Psoas muscle (tissue), 7 donors: ENCODE measurements at regions not wholly inside any gene's neighbourhood (a gene's known extent, or its start where the extent isn't known, plus 50 kb on each side); places are given as distances from the start of the nearest gene placed in this dataset.

ENCODE experiments used
- ATAC-seq, 4 donors: fragments of 200-7000 bp; cut with Tn5 transposase; one replicate each; pipeline ENCODE4 v1.9.1; 2020; ENCODE audit warnings: moderate library complexity in 3 of 4, mild to moderate bottlenecking in 2 of 4
- DNase-seq, 2 donors: peaks; one replicate each; pipeline ENCODE4 v3.0.0-alpha.2; 2020
- H3K27ac ChIP-seq: fragments of 200-600 bp; one replicate; pipeline ENCODE4 v1.8.0; 2022
- H3K27me3 ChIP-seq, 3 donors: fragments of 200-600 bp in 1 of 3; one replicate each; pipeline versions ENCODE4 v1.6.1 to v1.8.0; 2013 to 2022; ENCODE audit warnings: low read length in 2 of 3, mild to moderate bottlenecking in 2 of 3, moderate library complexity in 1 of 3; ENCODE audit not compliant: insufficient read depth in 3 of 3
- H3K36me3 ChIP-seq, 2 donors: fragments of 200-600 bp in 1 of 2; one replicate each; pipeline versions ENCODE4 v1.6.1 to v1.8.0; 2013 to 2022; ENCODE audit warnings: low read depth in 1 of 2, mild to moderate bottlenecking in 1 of 2, moderate library complexity in 1 of 2; ENCODE audit not compliant: insufficient read depth in 1 of 2
- H3K4me1 ChIP-seq: fragments of 200-600 bp; one replicate; pipeline ENCODE4 v1.8.0; 2022
- H3K4me3 ChIP-seq: fragments of 200-600 bp; one replicate; pipeline ENCODE4 v1.8.0; 2022; ENCODE audit warnings: mild to moderate bottlenecking
- H3K9me3 ChIP-seq: fragments of 200-600 bp; one replicate; pipeline ENCODE4 v1.8.0; 2022
- WGBS, 3 donors: extraction: QIAGEN DNeasy Blood & Tissue Kit; methylation state at CpG; one replicate each; pipeline versions ENCODE4 v1.1.6 to v1.1.7; 2013; 5-methylcytosine and 5-hydroxymethylcytosine counted together
- intact Hi-C, 2 donors: fragments of 100-400 bp; cut with DNase I; formaldehyde crosslinking; loops; one replicate each; pipeline versions ENCODE4 v1.11.0 to v1.14.2; 2022
- TF ChIP-seq, protein P1 (sequence below): fragments of 200-600 bp; IDR thresholded peaks from one replicate; pipeline ENCODE4 v1.8.0; 2022; ENCODE audit warnings: antibody characterized with exemption
- donor health status: healthy with polysubstance abuse.
- donor health status: DM: no; HTN: no; CAD: no; lungs with moderate emphysema.
- donor health status: Bipolar disorder and iron deficiency.
- donor health status: healthy.
- donor health status: DM: yes; HTN: yes; CAD: no.
- donor health status: DM: no; HTN: no; CAD: no.
- donor health status: DM: yes; HTN: yes; CAD: no.

DNA sequence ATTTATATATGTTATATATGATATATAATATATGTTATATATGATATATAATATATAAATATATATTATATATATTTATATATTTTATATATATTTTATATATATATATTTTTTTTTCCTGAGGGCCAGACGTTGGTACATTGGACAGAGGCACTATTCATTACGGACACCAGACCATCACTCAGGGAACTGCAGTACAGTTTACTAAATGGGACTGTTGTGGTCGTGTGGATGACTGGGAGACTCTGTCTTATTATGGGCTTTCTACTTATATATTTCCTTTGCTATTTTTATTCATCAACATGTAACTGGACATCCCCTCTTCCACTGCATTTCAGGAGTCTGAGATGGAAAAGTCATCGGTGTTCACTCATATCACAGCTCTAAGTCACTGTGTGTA is 87.1 kb upstream of the PRKCQ start:
- Histone ChIP-seq H3K27me3 (no peaks in the 10 kb centered on the region), H3K4me1 (peaks cover 3% of the 10 kb centered on the region), H3K9me3 (no peaks in the 10 kb centered on the region), H3K4me3 (no peak overlapping the region), H3K27ac (no peak overlapping the region), H3K36me3 (no peaks in the 10 kb centered on the region)
- TF ChIP-seq, protein P1, sequence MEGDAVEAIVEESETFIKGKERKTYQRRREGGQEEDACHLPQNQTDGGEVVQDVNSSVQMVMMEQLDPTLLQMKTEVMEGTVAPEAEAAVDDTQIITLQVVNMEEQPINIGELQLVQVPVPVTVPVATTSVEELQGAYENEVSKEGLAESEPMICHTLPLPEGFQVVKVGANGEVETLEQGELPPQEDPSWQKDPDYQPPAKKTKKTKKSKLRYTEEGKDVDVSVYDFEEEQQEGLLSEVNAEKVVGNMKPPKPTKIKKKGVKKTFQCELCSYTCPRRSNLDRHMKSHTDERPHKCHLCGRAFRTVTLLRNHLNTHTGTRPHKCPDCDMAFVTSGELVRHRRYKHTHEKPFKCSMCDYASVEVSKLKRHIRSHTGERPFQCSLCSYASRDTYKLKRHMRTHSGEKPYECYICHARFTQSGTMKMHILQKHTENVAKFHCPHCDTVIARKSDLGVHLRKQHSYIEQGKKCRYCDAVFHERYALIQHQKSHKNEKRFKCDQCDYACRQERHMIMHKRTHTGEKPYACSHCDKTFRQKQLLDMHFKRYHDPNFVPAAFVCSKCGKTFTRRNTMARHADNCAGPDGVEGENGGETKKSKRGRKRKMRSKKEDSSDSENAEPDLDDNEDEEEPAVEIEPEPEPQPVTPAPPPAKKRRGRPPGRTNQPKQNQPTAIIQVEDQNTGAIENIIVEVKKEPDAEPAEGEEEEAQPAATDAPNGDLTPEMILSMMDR = no peak
- intact Hi-C loops = loop anchor here (5.0 to 10.0 kb wide), 3 partner anchors 250 to 748 kb away; partner anchors contain the start of gene SFMBT2 (in 1 of the 2)
- no peak for DNase-seq
- WGBS, 3 donors = 25 to 31% (median 27%) methylated on average over 4 of the region's 4 CpGs
- ATAC-seq = no peak

DNA sequence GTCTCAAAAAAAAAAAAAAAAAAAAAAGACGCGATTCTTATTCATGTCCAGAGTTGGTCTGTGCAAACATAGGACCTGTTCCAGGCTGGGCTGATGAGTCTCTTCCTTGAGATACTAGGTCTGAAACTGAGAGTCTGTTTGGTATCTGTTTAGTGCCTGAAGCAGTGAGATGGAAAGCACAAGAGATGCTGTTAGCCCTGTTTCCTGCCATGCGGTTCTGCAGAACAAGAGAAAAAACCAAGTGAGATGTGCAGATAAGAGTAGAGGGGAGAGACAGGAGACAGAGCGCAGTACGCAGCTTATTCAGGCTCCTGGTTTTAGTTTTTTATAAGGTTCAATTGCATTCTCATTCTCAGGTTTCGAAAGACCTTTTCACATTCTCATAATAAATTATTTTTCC is 85.8 kb upstream of the PRKCQ start:
- Histone ChIP-seq H3K9me3 (no peaks in the 10 kb centered on the region), H3K27me3 (no peaks in the 10 kb centered on the region), H3K4me1 (peaks cover 3% of the 10 kb centered on the region), H3K36me3 (no peaks in the 10 kb centered on the region), H3K27ac (no peak overlapping the region), H3K4me3 (no peak overlapping the region)
- intact Hi-C loops = loop anchor here (5.0 to 10.0 kb wide), 3 partner anchors 249 to 749 kb away; partner anchors contain the start of gene SFMBT2 (in 1 of the 2)
- WGBS, 3 donors = 58 to 84% (median 61%) methylated on average over 6 of the region's 6 CpGs
- ATAC-seq (no peak), DNase-seq (no peak)
- TF ChIP-seq, protein P1 = no peak

DNA sequence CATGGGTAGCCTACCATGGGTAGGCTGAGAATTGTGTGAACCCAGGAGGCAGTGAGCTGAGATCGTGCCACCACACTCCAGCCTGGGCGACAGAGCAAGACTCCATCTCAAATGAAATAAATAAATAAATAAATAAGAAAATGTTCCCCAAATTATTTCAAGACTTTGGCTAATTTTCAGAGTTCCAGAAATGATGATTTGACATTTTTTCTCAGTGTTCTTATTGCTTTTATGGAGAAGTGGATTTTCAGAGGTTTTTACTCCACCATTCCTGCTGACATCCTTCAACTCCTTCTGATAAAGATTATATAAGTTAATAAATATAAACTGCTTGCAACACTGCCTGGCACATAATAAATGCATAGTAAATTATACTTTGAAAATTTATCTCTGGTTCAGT is 80.4 kb upstream of the PRKCQ start:
- DNase-seq (no peak), ATAC-seq (no peak)
- Histone ChIP-seq H3K9me3 (no peaks in the 10 kb centered on the region), H3K36me3 (no peaks in the 10 kb centered on the region), H3K27me3 (no peaks in the 10 kb centered on the region), H3K4me3 (no peak overlapping the region), H3K4me1 (no peaks in the 10 kb centered on the region), H3K27ac (no peak overlapping the region)
- WGBS, 3 donors = 91 to 100% (median 100%) methylated on average over 2 of the region's 2 CpGs
- intact Hi-C loops = loop anchor here (10.0 kb wide), 2 partner anchors 246 to 754 kb away; partner anchors contain the start of gene SFMBT2 (in 1 of the 2)
- TF ChIP-seq, protein P1 = no peak

DNA sequence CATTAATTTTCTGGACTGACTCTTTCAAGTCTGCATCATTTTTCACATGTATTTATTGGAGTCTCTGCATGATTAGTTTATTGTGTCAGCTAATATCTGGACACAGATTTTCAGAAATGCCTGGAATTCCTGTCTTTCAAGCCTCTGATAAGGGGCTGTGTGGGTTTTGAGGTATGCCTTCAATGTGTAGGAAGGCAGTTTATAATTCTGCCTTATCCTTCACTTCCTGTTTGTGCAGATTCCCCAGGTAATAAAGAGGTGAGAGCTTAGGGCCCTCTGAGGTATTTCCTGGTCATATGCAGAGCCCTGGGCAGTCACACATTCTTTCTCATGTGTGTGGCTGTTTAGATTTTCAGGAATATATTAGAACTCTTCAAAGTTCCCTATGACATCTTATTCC is 79.4 kb upstream of the PRKCQ start:
- H3K27ac ChIP-seq = no peak overlapping the region
- DNase-seq = no peak

DNA sequence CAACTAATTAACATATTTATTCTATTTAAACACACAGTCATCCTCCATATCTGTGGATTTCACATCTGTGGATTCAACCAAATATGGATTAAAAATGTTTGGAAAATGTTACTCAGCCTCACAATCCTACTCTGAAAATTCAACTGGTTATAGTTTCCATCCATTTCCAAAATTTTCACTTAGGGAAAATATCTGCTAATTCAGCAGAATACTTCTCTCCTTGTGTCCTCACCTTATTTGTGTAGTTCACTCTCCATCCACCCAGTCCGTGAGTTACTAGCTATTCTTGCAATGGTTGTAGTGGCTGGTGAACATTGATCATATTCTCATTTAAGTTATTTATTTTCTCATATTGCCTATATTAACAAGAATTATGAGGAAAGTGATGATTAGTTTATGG is 77.6 kb upstream of the PRKCQ start:
- H3K4me1 ChIP-seq = no peaks in the 10 kb centered on the region
- H3K27me3 ChIP-seq = no peaks in the 10 kb centered on the region
- H3K36me3 ChIP-seq = no peaks in the 10 kb centered on the region
- DNase-seq (no peak), ATAC-seq (no peak)
- TF ChIP-seq, protein P1 = no peak
- H3K9me3 ChIP-seq = no peaks in the 10 kb centered on the region
- H3K27ac ChIP-seq = no peak overlapping the region
- H3K4me3 ChIP-seq = no peak overlapping the region
- intact Hi-C loops = no loop called here
- 97 to 100% (median 97%) methylated on average over 1 of the region's 1 CpG for WGBS, 3 donors

More for the DNA sequence above, 79.4 kb upstream of the PRKCQ start:
- intact Hi-C loops = no loop called here
- TF ChIP-seq, protein P1 = no peak
- Histone ChIP-seq H3K4me1 (no peaks in the 10 kb centered on the region), H3K36me3 (no peaks in the 10 kb centered on the region), H3K27me3 (no peaks in the 10 kb centered on the region), H3K4me3 (no peak overlapping the region), H3K9me3 (no peaks in the 10 kb centered on the region)
- no peak for ATAC-seq
